AG09319 (cell line): ENCODE measurements at regions not wholly inside any gene's neighbourhood (a gene's known extent, or its start where the extent isn't known, plus 50 kb on each side); places are given as distances from the start of the nearest gene placed in this dataset.
"Not testable (repeated sequence)": the region's sequence is repeated elsewhere in the genome, so short reads cannot be mapped to it uniquely, and the experiment has no call there.

ENCODE experiments used
- DNase-seq: peaks from one replicate; pipeline ENCODE4 v3.0.0-alpha.2; 2010; ENCODE audit warnings: low read depth; ENCODE audit errors: extremely low read depth
- TF ChIP-seq, protein P1 (sequence below): IDR thresholded peaks from 2 replicates; pipeline ENCODE4 v1.5.1; 2011; ENCODE audit warnings: low read depth, mild to moderate bottlenecking, inconsistent platforms, low read length, moderate library complexity

DNA sequence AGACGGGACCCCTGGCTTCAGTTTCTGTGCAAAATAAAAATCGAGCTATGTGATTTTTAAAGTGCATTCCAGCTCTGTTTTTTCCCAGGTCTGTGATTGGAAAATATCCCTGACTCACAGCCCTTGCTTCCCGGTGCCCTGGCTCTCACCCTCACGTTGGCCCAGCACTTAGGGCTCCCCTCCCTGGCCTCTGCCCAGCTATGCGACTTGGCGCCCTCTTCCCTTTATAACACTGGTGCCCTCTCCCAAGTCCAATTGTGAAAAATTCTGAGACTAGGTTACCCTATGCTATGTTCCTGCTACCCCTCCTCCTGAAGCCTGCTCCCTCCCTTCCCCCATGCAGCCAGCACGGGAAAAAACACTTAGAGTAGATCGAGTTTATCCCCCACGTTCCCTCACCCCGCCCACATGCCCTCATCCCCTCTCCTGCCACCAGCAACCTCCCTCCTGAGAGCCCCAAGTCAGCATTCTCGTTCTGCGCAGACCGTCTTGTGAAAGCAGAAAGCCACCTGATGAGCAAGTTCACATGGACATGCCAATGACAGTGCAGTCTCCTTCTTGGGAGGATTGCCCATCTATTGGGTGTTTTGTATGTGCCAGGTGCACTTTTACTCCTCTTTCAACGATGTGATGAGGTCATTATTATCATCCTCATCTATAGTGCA, 228.8 kb downstream of the VAPA start:
- no peak for DNase-seq
- TF ChIP-seq, protein P1, sequence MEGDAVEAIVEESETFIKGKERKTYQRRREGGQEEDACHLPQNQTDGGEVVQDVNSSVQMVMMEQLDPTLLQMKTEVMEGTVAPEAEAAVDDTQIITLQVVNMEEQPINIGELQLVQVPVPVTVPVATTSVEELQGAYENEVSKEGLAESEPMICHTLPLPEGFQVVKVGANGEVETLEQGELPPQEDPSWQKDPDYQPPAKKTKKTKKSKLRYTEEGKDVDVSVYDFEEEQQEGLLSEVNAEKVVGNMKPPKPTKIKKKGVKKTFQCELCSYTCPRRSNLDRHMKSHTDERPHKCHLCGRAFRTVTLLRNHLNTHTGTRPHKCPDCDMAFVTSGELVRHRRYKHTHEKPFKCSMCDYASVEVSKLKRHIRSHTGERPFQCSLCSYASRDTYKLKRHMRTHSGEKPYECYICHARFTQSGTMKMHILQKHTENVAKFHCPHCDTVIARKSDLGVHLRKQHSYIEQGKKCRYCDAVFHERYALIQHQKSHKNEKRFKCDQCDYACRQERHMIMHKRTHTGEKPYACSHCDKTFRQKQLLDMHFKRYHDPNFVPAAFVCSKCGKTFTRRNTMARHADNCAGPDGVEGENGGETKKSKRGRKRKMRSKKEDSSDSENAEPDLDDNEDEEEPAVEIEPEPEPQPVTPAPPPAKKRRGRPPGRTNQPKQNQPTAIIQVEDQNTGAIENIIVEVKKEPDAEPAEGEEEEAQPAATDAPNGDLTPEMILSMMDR, result no peak

DNA sequence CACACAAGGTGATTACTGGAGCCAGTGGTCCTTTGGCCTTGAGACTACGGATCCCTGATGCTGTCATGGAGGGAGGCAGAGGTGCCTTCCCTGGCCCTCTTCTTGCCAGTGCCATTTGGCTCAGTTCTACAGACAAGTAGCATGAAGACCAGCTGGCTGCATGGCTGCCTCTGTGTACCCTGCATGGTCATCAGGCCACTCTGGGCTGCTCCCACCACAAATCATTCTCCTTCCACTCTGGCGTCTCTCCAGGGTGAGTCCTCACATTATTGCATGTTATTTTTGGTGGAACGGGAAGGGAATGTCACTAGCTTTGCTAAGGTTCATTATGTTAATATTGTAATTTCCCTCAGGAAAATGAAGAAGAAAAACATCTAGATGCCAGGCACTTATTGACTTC, 229.8 kb downstream of the VAPA start:
- DNase-seq, result no peak
- TF ChIP-seq, protein P1, result no peak

DNA sequence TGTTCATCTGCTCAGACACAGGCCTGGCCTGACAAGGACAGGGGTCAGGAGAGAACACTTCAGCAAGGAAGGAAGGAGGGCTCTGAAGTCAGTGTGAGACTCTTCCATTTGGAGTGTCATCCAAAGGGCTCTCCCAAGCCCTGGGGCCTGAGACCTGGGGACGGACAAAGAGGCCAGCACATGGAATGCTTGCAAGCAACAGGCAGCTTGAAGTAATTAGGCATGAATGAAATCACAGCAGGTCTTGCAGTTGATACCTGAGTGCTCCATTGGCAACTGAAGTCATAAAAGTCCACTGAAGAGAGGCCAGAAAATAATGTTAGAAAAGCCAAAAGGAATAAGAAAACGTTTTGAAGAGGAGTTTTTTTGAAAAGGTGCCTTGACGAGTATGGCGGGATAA, 231.7 kb downstream of the VAPA start:
- DNase-seq, result no peak
- TF ChIP-seq, protein P1, result no peak

DNA sequence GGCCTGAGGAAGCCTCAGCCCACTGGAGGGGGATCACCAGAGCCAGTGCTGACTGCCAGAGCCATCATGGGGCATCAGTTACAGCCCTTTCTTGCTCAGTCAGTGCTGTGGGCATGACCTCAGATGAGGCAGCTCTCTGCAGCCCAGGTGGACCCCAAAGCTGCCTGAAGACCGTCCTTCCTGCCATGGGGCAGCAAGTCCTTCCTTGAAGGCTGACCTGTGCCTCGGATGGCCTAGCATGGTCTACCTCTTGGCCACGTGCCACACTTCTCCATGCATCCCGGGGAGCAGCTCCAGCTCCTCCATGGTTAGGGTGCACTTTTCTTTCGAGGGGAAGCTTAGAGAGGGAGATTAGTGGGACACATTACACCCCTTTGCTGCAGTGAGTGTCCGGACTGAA, 233.4 kb downstream of the VAPA start:
- DNase-seq, result no peak
- TF ChIP-seq, protein P1, result no peak

DNA sequence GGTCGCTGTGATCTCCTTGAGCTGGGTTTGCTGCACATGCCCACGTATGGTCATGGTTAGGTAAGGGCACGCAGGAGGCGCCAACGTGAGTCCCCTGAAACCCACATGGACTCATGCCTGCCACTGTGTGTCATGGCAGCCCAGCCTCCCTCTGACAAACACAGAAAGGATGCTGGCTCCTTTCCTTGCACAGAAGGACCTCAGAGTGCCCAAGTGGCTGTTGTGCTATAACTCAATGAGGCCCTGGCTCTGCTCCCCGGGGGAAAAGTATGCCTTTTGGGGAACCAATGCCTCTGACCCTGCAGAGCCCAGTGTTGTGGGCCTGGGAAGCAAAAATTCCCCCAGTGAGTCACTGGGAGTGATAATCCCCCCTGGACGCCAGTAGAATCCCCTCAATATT, 233.9 kb downstream of the VAPA start:
- TF ChIP-seq, protein P1, result no peak

DNA sequence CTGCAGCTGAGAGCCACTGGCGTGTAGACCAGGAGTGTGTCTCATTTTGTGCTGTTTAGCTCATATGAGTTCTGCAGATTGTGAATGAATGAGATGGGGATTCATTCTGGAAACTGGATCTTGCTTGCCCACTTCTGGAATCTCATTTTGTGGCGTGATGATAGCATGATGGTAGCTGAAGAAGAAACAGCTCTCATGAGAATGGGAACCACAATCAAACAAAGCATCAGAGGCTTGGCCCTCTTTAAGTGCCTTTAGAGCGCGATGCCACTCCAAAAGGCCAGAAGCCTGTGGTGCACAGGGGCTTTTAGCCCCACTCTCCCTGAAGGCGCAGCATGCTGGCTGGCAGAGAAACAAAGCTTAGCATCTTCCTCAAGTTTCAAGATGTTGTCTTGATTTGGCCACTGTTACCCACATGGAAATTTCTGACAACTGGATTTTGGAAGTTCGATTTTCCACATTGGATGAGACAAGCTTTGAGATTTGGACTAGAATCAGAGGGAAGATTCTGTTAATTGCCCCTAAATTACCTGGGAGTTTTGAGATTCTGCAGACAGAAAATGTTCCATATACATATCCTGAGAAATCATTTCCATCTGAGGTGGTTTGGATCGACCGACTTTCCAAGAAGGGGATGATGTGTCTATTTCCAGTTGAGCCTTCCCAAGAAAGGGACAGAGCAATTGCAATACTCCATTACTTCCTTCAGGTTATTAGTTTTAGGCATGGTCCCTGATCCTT, 234.5 kb downstream of the VAPA start:
- DNase-seq, result no peak
- TF ChIP-seq, protein P1, result no peak

More for the DNA sequence above, 233.9 kb downstream of the VAPA start:
- no peak for DNase-seq

DNA sequence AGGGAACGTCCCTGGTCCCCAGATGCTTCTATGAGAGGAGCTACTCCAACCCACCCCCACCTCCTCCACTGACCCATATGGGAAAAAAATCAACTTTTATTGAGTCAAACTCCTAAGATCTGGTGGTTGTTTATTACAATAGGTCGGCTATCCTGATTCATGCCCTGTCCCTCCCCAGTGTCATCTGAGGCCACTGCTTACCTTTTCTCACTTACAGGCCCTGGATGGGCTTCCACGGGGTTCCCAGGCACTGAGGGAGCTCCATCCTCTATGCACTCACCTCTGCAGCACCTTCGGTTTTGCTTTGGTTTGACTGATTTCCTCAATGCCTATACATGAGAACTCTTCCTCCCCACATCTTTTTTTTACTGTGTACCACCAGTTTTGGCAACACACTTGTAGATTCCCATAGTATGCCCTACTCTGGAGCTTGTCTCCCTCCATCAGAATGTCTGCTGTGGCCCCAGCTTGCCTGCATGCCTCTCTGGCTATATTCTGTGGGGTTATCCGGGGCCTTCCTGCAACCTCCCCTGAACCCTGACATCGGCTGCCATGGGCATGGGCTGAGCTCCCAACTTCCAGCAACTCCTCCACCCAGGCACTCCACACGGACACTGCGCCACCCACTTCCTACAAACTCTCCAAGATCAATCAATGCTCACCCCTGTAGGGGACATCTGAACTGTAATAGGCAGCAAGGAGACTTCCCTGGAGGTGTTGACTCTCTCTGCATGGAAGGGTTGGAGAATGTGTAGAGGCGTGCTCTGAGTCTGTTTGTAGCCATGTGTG, 236.1 kb downstream of the VAPA start:
- TF ChIP-seq, protein P1, result no peak

DNA sequence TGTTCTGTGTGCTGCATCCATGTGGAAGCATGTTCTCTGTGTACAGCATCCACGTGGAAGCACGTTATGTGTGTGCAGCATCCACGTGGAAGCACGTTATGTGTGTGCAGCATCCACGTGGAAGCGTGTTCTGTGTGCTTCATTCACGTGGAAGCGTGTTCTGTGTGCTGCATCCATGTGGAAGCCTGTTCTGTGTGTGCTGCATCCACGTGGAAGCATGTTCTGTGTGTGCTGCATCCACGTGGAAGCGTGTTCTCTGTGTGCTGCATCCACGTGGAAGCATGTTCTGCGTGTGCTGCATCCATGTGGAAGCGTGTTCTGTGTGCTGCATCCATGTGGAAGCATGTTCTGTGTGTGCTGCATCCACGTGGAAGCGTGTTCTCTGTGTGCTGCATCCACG, 236.8 kb downstream of the VAPA start:
- not testable (repeated sequence) for DNase-seq

More for the DNA sequence above, 236.1 kb downstream of the VAPA start:
- no peak for DNase-seq
